ENCODE measurements at regions not wholly inside any gene's neighbourhood (a gene's known extent, or its start where the extent isn't known, plus 50 kb on each side); places are given as distances from the start of the nearest gene placed in this dataset.

GRCh38 chr2:8197101-8197500 is 484.8 kb upstream of the ID2 start:
- TF ChIP-seq ZNF174 (tag by site-specific recombination; IDR thresholded peaks at IDR 0.05) (no peak), ZNF830 (tag by site-specific recombination; IDR thresholded peaks at IDR 0.05; ENCODE audit: low read depth) (no peak), ZNF398 (tag by site-specific recombination; IDR thresholded peaks at IDR 0.05) (no peak), ZNF645 (tag by site-specific recombination; IDR thresholded peaks at IDR 0.05) (no peak), ZNF510 (tag by site-specific recombination; IDR thresholded peaks at IDR 0.05; ENCODE audit: insufficient replicate concordance) (no peak), CTCF (tag by site-specific recombination; IDR thresholded peaks at IDR 0.05) (no peak), ATF2 (tag by site-specific recombination; IDR thresholded peaks at IDR 0.05; ENCODE audit: low read depth) (no peak)
